Caco-2 (cell line): ENCODE measurements at regions not wholly inside any gene's neighbourhood (a gene's known extent, or its start where the extent isn't known, plus 50 kb on each side); places are given as distances from the start of the nearest gene placed in this dataset.
"Not testable (repeated sequence)": the region's sequence is repeated elsewhere in the genome, so short reads cannot be mapped to it uniquely, and the experiment has no call there.

Source experiments
- BruUV-seq: library from RNA; stranded (reverse); fragments of 400-500 nt; replicated peaks from 2 replicates; lab custom pipeline; 2021; lab: Mats Ljungman, UMichigan
- CTCF ChIA-PET: fragments of 300-600 bp; sonication (Branson Sonifier 250); formaldehyde crosslinking; loops from one replicate; lab custom pipeline; 2022; ENCODE audit warnings: antibody characterized with exemption; lab: Charles Lee
- POLR2A ChIA-PET: fragments of 300-600 bp; sonication (Branson Sonifier 250); formaldehyde crosslinking; loops from one replicate; lab custom pipeline; 2022; ENCODE audit warnings: antibody characterized with exemption; lab: Charles Lee
- DNase-seq, 2 experiments: peaks; one replicate each; pipeline versions ENCODE4 v3.0.0 to v3.0.0-alpha.2; 2020 to 2022
- H3K27me3 ChIP-seq: replicated peaks from 2 replicates; pipeline ENCODE4 v1.6.0; 2011; ENCODE audit warnings: low read length; ENCODE audit not compliant: control insufficient read depth, insufficient read depth
- H3K36me3 ChIP-seq: 2 replicates; pipeline ENCODE4 v1.5.1; 2011; ENCODE audit warnings: low read length; ENCODE audit not compliant: control insufficient read depth, insufficient read depth
- H3K4me1 ChIP-seq: fragments of 250-450 bp; sonication (Bioruptor Pico); 2 replicates; pipeline ENCODE4 v1.5.1; 2020; ENCODE audit warnings: mild to moderate bottlenecking
- H3K4me3 ChIP-seq: 2 replicates; pipeline ENCODE4 v1.5.1; 2011; ENCODE audit warnings: low read depth, mild to moderate bottlenecking, control low read depth, low read length
- H3K9me3 ChIP-seq: fragments of 250-450 bp; sonication (Bioruptor Pico); 2 replicates; pipeline ENCODE4 v1.5.1; 2020; ENCODE audit warnings: mild to moderate bottlenecking, moderate library complexity
- H3K27ac Mint-ChIP-seq: one replicate; pipeline ENCODE4 v1.8.0; 2022; ENCODE audit warnings: mixed read lengths; ENCODE audit not compliant: unreplicated experiment
- H3K27me3 Mint-ChIP-seq: one replicate; pipeline ENCODE4 v1.8.0; 2022; ENCODE audit warnings: mixed read lengths; ENCODE audit not compliant: insufficient read depth, unreplicated experiment
- H3K36me3 Mint-ChIP-seq: one replicate; pipeline ENCODE4 v1.8.0; 2022; ENCODE audit warnings: mild to moderate bottlenecking, mixed read lengths; ENCODE audit not compliant: insufficient read depth, unreplicated experiment
- H3K4me1 Mint-ChIP-seq: one replicate; pipeline ENCODE4 v1.8.0; 2022; ENCODE audit warnings: low read depth, mixed read lengths; ENCODE audit not compliant: unreplicated experiment
- H3K4me3 Mint-ChIP-seq: one replicate; pipeline ENCODE4 v1.8.0; 2022; ENCODE audit warnings: mild to moderate bottlenecking, moderate library complexity, mixed read lengths; ENCODE audit not compliant: unreplicated experiment
- H3K9me3 Mint-ChIP-seq: one replicate; pipeline ENCODE4 v1.8.0; 2022; ENCODE audit warnings: mixed read lengths; ENCODE audit not compliant: unreplicated experiment
- CTCF ChIP-seq, 2 experiments: fragments of 200-600 bp in 1 of 2; IDR thresholded peaks; 1 replicate in 1 of 2; 2 replicates in 1 of 2; pipeline versions ENCODE4 v1.5.1 to v1.8.0; 2011 to 2022; ENCODE audit warnings: antibody characterized with exemption in 1 of 2, control low read depth in 1 of 2, inconsistent platforms in 1 of 2, low read depth in 1 of 2, low read length in 1 of 2, mild to moderate bottlenecking in 1 of 2, moderate library complexity in 1 of 2; ENCODE audit not compliant: insufficient read depth in 1 of 2, severe bottlenecking in 1 of 2, unreplicated experiment in 1 of 2
- intact Hi-C: fragments of 100-400 bp; cut with micrococcal nuclease; formaldehyde crosslinking; loops from one replicate; pipeline ENCODE4 v1.10.0; 2022; ENCODE audit not compliant: unreplicated experiment

GRCh38 chr3:145088917-145089316 lies 1072.1 kb downstream of the PLOD2 start:
- BruUV-seq = no TSS peak
- no peak overlapping the region for H3K4me3 Mint-ChIP-seq
- TF ChIP-seq CTCF (IDR thresholded peaks at IDR 0.05; ENCODE audit: insufficient read depth in 1 of 2, low read depth in 1 of 2, low read length in 1 of 2, severe bottlenecking in 1 of 2, unreplicated experiment in 1 of 2) = no peak
- H3K36me3 Mint-ChIP-seq = no peaks in the 10 kb centered on the region
- intact Hi-C loops = no loop called here
- H3K27me3 Mint-ChIP-seq = peaks cover 3% of the 10 kb centered on the region
- H3K4me1 Mint-ChIP-seq = no peaks in the 10 kb centered on the region
- DNase-seq = no peak
- no peaks in the 10 kb centered on the region for H3K27me3 ChIP-seq
- ChIA-PET CTCF (no interaction called here), POLR2A (no interaction called here)
- no peak overlapping the region for H3K27ac Mint-ChIP-seq
- H3K36me3 ChIP-seq = no peaks in the 10 kb centered on the region
- no peaks in the 10 kb centered on the region for H3K4me1 ChIP-seq
- H3K4me3 ChIP-seq = no peak overlapping the region
- no peaks in the 10 kb centered on the region for H3K9me3 Mint-ChIP-seq
- no peaks in the 10 kb centered on the region for H3K9me3 ChIP-seq

- Mint-ChIP-seq H3K27me3 (peaks cover 3% of the 10 kb centered on the region), H3K36me3 (no peaks in the 10 kb centered on the region), H3K27ac (no peak overlapping the region), H3K4me3 (no peak overlapping the region), H3K9me3 (no peaks in the 10 kb centered on the region), H3K4me1 (no peaks in the 10 kb centered on the region)
- POLR2A ChIA-PET = no interaction called here
- H3K4me3 ChIP-seq = no peak overlapping the region
- intact Hi-C loops = no loop called here
- DNase-seq = no peak
- no peaks in the 10 kb centered on the region for H3K9me3 ChIP-seq
- no TSS peak for BruUV-seq
- CTCF ChIA-PET = no interaction called here
- H3K36me3 ChIP-seq = no peaks in the 10 kb centered on the region
- no peaks in the 10 kb centered on the region for H3K4me1 ChIP-seq
- TF ChIP-seq CTCF (IDR thresholded peaks at IDR 0.05; ENCODE audit: insufficient read depth in 1 of 2, low read depth in 1 of 2, low read length in 1 of 2, severe bottlenecking in 1 of 2, unreplicated experiment in 1 of 2) = no peak
- no peaks in the 10 kb centered on the region for H3K27me3 ChIP-seq
Observed at GRCh38 chr3:145089337-145089736, 1071.6 kb downstream of the PLOD2 start.

- Mint-ChIP-seq H3K4me3 (no peak overlapping the region), H3K27me3 (no peaks in the 10 kb centered on the region), H3K9me3 (no peaks in the 10 kb centered on the region), H3K4me1 (no peaks in the 10 kb centered on the region), H3K27ac (no peak overlapping the region), H3K36me3 (no peaks in the 10 kb centered on the region)
- no peaks in the 10 kb centered on the region for H3K4me1 ChIP-seq
- no peak overlapping the region for H3K4me3 ChIP-seq
- no peak for TF ChIP-seq CTCF (IDR thresholded peaks at IDR 0.05; ENCODE audit: insufficient read depth in 1 of 2, low read depth in 1 of 2, low read length in 1 of 2, severe bottlenecking in 1 of 2, unreplicated experiment in 1 of 2)
- H3K9me3 ChIP-seq = no peaks in the 10 kb centered on the region
- H3K27me3 ChIP-seq = no peaks in the 10 kb centered on the region
- no peaks in the 10 kb centered on the region for H3K36me3 ChIP-seq
- DNase-seq = peak in 1 of 2 experiments; percentile 7
- CTCF ChIA-PET = no interaction called here
- intact Hi-C loops = no loop called here
- POLR2A ChIA-PET = no interaction called here
- BruUV-seq = no TSS peak
Observed at GRCh38 chr3:145094355-145094941, 1066.5 kb downstream of the PLOD2 start.

GRCh38 chr3:145111141-145111540 lies 1049.8 kb downstream of the PLOD2 start:
- H3K4me3 ChIP-seq, H3K27me3 Mint-ChIP-seq, H3K4me1 ChIP-seq, H3K4me1 Mint-ChIP-seq, H3K9me3 Mint-ChIP-seq, BruUV-seq, POLR2A ChIA-PET, H3K27ac Mint-ChIP-seq, H3K9me3 ChIP-seq, H3K4me3 Mint-ChIP-seq, intact Hi-C loops, DNase-seq, H3K36me3 Mint-ChIP-seq, CTCF ChIA-PET, H3K36me3 ChIP-seq, H3K27me3 ChIP-seq: not testable (repeated sequence)
